Suprapubic skin (tissue), 3 donors: ENCODE measurements at regions not wholly inside any gene's neighbourhood (a gene's known extent, or its start where the extent isn't known, plus 50 kb on each side); places are given as distances from the start of the nearest gene placed in this dataset.
"Not testable (repeated sequence)": the region's sequence is repeated elsewhere in the genome, so short reads cannot be mapped to it uniquely, and the experiment has no call there.

Source experiments
- POLR2A ChIP-seq, 2 donors: fragments of 450-650 bp; IDR thresholded peaks; one replicate each; pipeline ENCODE4 v1.6.1; 2017; ENCODE audit warnings: antibody characterized with exemption in 2 of 2, mild to moderate bottlenecking in 2 of 2, moderate library complexity in 2 of 2
- TF ChIP-seq, protein P1 (sequence below), 2 donors: fragments of 200-600 bp in 1 of 2; fragments of 450-650 bp in 1 of 2; sonication (generic) in 1 of 2; IDR thresholded peaks; one replicate each; pipeline ENCODE4 v1.5.1; 2016 to 2019; ENCODE audit warnings: antibody characterized with exemption in 2 of 2, mild to moderate bottlenecking in 1 of 2, moderate library complexity in 1 of 2

GRCh38 chr21:10451274-10451673 is 70.1 kb upstream of the TPTE start:
- TF ChIP-seq, protein P1, sequence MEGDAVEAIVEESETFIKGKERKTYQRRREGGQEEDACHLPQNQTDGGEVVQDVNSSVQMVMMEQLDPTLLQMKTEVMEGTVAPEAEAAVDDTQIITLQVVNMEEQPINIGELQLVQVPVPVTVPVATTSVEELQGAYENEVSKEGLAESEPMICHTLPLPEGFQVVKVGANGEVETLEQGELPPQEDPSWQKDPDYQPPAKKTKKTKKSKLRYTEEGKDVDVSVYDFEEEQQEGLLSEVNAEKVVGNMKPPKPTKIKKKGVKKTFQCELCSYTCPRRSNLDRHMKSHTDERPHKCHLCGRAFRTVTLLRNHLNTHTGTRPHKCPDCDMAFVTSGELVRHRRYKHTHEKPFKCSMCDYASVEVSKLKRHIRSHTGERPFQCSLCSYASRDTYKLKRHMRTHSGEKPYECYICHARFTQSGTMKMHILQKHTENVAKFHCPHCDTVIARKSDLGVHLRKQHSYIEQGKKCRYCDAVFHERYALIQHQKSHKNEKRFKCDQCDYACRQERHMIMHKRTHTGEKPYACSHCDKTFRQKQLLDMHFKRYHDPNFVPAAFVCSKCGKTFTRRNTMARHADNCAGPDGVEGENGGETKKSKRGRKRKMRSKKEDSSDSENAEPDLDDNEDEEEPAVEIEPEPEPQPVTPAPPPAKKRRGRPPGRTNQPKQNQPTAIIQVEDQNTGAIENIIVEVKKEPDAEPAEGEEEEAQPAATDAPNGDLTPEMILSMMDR (IDR thresholded peaks at IDR 0.05): not testable (repeated sequence)
- not testable (repeated sequence) for TF ChIP-seq POLR2A (IDR thresholded peaks at IDR 0.05)
